Hematopoietic multipotent progenitor cell treated with erythropoietin and hydrocortisone succinate and interleukin-3 and kit ligand, for 15 days (in vitro differentiated cells): ENCODE measurements at regions not wholly inside any gene's neighbourhood (a gene's known extent, or its start where the extent isn't known, plus 50 kb on each side); places are given as distances from the start of the nearest gene placed in this dataset.

Experiments used
- DNase-seq: peaks from one replicate; pipeline ENCODE4 v3.0.0-alpha.2; 2015; ENCODE audit warnings: low spot score

- no peak for DNase-seq
Observed at GRCh38 chr11:131234221-131234620, 136.2 kb upstream of the NTM start.

DNA sequence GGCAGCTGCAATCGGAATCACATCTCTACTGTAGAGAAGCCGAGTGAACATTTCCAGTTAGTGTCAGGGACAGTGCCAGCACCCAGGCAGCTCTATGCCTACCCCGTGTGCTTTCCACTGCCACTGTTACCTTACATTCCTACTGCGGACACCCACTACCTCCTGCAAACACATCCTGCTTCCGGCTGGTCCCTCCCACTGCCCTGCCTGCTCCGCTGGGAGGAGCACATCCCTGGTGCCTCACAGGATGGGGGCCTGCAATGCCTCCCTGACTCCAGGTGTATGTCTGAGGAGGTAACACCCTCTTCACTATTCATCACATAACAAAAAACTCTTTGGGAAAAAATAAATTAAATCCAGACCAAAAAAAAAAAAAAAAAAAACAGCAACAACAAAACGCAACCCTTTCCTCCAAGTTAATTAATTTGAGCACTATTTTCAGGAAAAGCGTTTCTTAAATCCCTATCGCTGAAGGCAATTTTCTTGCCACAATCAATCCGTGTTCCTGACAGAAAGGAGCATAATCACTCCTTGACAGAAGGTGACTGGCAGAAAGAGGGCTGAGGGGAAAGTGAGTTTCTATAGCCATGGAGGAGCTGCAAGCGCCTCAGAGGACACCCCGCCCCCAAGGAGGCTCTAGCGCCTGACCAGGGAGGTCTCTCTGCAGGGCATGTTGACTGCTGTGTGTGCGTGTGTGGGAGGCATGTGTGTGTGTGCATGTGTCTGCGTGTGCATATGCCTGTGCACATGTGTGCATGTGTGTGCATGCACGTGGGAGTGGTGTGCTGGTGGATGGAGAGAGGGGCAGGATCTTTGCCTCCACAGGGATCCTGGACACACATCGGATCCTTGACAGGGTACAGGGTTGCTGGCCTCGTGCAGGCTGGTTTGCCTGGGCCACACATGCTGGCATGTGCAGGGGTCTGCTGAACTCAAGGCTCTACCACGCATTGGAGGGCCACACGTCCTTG, 134.8 kb upstream of the NTM start:
- DNase-seq, result no peak

DNA sequence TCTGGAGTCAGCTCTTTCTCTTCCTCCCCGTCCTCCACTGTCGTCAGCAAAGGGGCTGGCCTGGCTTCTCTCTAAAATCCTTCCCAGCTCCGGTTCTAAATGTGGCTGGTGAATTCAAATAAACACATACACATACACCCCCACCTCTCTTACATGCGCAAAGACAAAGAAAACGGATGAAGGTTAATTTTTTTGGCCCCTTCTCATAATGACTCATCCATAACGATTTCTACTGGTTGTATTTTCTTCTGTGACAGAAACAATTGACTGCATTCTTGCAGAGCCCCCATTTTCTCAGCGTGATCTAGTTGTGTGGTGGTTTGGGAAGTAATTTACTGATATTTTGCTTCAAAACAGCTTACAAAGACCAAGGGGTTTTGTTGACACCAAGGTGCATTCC, 130.0 kb upstream of the NTM start:
- no peak for DNase-seq

DNA sequence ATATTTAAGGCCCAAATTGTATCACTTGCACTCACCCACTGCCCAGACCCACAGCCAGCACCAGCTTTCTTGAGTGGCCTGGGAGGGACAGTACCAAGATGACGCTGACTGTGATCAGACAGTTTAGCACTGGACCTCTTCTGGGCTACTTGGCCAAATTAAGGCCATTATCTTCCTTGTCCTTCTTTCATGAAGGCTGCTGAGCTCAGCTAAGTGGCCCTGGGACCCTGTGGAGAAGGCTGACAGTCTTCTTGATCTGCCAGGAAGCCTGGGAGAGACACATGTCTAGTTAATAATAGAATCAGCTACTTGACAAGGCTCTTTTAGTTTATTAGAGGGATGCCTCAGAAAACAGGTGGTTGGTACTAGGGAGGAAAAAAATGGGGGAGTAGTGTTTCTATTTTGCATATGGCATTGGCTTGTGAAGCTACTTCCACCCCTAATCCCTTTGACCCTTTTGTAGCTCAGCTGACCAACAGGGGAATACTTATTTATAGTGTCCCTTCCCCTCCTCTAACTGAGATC, 127.9 kb upstream of the NTM start:
- no peak for DNase-seq

- no peak for DNase-seq
Observed at GRCh38 chr11:131246156-131246555, 124.3 kb upstream of the NTM start.

- DNase-seq, result no peak
Observed at GRCh38 chr11:131246663-131247062, 123.8 kb upstream of the NTM start.

DNA sequence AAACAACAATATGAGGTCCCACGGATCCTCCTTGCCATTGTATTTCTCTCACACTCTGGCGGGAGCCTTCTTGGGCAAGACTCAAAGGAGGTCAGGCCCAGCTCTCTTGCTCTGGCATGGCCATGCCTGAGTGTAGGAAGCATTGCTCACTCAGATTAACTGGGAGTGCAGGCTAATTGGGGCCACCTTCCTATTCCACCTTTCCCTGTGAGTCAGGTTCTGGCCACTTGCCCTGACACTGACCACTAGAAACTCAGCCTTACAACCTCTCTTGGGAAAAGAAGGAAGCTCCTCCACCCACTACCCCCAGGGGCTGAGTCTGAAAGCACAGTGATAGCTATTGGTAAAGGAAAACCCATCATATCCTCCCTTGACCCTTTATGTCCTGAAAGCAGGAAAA, 121.8 kb upstream of the NTM start:
- no peak for DNase-seq

GRCh38 chr11:131253142-131253655, 117.2 kb upstream of the NTM start:
- DNase-seq, result no peak

DNA sequence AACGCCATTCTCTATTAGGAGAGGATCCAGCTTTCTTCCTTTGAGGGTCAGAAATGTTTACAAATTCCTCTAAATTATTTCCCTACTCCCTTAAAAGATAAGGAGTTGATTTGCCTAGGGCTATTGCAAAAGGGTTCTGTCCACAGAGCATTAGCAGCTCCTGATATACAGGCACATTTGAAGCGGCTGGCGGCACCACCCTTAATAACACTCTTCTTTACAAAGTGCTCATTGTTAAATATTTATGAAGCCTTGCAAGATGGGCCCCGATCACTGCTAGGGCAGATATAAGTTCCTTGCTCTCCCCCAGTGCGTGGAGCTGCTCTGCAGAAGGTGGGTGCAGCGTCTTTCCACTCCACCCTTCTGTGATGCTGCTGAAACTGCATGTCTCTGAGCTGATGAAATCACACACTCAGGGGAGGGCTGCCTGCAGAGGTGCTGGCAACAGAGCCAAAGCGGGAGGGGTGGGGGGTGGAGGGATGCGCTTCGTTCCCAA, 116.7 kb upstream of the NTM start:
- no peak for DNase-seq

- no peak for DNase-seq
Observed at GRCh38 chr11:131254254-131254653, 116.2 kb upstream of the NTM start.

GRCh38 chr11:131274233-131274632, 96.2 kb upstream of the NTM start:
- no peak for DNase-seq

DNA sequence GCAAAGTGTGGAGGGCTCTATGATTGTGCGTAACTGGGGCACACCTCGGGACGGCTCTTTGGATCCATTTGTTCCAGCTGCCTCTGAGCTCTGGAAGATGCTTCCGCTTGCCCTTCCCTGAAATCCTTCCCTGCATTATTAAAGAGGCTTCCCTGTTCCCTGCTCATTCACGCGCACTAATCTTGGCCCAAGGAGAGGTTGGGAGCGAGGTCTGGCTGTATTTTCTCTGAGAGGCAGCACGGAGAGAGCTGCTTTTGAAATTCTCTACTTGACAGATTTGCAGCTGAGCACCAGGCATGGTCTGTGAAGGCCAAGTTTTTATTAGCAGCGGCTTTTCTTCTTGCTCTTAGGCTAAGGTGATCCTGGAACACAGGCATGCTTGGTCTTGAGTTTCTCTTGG, 94.8 kb upstream of the NTM start:
- no peak for DNase-seq

GRCh38 chr11:131278472-131278871, 91.9 kb upstream of the NTM start:
- DNase-seq, result no peak

- no peak for DNase-seq
Observed at GRCh38 chr11:131279654-131280384, 90.6 kb upstream of the NTM start.

DNA sequence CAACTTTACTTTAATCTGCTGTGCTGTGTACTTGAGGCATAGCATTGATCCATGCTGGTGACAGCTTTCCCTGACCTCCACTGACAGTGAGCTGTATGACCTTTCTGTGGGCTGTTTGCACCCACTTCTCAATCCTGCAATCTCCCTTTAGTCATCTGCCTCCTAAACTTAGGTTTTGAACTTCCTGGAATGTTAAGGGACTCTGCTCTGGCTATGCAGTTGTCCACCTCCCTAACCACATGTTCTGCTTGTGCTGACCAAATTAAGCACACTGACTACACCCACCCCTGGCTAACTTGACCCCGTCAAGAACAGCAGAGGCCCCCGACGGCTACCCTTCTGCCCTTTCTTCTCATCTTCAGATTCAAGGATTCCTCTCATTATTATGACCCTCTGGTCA, 89.1 kb upstream of the NTM start:
- no peak for DNase-seq

GRCh38 chr11:131284041-131284440, 86.4 kb upstream of the NTM start:
- DNase-seq, result no peak

DNA sequence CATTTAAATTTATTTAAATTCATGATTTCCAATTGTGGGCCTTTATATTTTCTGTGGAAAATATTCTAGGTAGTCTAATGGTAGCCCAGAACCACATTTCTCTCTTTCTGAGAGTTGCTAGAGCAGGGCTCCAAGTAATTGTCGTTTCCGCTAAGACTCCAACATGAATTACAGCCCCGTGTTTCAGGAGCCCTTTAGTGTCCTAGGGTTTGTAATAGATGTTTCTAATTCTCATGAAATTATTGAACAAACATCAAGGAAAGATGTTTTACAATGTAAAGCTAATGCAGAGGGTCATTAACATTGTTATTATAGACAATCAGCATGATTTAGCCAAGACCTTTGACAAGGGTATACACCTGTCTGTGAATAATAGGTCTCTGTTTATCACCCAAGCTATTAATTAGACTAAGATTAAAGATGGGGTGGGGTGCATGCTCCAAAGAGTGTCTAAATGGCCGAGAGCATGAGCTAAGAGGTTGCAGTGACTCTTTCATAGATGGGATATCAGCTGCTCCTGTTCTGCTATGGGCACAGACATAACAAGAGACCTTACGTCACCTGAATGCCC, 81.8 kb upstream of the NTM start:
- DNase-seq, result no peak

DNA sequence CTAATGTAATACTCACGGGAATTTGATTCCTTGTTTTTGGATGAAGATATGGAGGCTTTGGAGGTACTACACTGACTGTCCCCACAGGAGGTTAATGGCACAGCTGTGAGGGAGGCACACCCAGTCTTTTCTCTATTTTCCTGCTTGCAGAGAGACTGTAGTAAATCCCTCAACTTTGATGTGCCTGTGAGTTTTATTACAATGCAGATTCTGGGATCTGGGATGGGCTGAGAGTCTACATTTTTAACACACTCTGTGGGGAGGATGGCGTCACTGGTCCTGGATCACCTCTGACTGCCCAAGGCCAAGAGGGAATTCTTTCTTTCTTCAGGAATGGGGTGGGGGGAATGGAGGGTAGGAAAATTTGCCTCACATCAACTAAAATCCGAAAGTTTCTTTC, 80.2 kb upstream of the NTM start:
- no peak for DNase-seq

DNA sequence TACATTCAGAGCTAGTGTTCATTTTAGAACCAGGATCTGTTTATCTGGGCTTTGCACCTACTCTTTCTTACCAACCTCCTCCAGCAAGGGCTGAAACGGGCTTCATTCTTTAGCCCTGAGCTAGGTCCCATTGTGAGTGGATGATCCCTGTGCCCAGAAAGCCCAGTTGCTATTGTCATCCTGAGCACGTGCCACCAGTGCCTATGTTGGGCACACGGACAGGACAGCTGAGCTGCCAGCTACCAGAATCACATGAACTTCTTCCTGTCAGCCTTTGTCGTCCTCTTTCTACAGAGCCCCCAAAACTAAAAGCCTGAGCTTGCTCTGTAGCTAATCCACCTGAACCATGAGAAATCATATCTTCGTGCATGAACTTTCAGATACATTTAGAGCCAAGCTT, 74.4 kb upstream of the NTM start:
- no peak for DNase-seq

DNA sequence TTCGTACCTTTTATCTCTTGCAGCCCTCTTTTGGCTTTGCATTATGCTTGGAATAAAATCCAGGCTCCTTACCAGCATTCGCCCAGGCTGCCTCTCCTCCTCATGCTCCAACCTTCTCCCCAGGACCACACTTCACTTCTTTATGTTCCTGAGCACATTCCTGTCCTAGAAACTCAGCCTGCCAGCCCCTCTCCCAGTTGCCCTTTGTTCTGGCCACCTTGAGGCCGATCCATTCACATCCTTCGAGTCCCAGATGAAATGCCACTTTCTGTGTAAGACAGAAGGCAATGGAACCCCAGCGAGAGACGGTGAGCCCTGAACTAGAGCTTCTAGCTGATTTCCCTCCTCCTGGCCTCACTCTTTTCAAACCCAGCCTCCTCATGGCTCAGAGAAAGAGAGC, 73.0 kb upstream of the NTM start:
- no peak for DNase-seq

DNA sequence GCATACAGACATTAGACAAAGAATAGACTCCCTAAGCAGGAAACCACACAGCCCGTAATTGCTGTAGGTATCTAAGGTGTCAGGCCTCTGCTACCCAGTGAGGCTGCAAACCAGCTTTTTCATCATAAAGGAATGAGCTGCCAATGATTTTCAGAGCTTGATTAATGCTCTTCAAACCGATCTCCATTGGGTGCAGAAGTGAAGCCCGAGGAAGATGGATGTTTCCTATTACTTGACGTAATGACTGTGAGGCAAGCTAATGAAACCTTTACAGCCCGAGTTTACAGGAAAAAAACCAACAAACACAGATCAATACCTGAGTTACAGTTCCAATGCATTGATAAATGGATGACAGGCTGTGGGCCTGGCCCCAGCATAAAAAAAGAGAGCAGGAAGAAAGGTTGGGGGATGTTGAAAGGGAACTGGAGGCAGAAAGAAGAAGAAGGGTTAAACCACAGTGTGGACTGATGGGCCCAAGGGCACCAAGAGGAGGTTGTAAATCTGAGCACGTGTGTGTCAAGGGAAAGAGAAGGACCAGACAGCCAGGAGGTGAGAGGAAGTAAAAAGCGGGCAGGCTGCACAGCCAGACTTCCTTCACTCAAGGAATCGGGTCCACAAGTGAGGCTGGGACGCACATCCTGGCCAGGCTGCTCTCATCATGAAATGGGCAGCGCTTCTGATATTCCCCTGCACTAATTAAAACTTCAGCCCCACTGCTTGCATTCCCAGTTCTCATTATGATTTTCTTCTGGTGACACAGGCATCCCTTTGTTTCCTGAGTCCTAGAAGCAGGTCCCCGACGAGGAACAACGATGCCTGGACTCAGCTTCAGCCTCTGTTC, 70.6 kb upstream of the NTM start:
- DNase-seq, result no peak

DNA sequence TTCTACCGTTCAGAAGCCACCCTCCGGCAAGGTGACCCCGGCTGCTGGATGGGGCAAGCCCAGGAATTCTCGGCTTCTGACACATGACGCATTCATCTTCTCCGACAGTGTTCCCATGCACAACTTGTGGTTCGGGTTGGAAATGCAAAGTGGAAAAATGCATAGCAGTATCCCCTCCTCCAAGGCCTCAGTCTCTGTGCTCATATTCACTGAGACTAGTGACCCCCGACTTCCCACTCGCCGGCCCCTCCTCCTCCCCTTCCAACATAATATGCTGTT, 70.0 kb upstream of the NTM start:
- no peak for DNase-seq
